ENCODE measurements at regions not wholly inside any gene's neighbourhood (a gene's known extent, or its start where the extent isn't known, plus 50 kb on each side); places are given as distances from the start of the nearest gene placed in this dataset.

DNA sequence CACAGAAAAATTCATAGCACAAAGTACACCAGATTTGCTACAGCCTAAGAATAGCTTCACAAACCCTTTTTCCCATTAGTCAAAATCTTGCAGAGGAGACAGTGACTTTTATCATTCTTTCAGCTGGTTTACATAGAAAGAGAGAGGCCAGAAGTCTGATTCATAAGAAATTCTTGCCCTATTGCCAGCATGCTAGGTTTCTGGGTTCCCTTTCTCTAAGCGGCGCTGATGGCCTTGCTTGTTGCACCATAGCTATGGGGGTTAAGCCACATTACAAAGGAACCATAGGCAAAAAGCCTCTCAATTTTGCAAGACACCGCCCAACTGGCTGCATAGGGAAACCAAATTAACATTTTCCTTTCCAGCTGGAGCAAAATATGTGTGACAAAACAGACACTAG is 87.4 kb downstream of the ZNF467 start:
- no peak for DNase-seq (ENCODE audit: low read depth in 1 of 2, low spot score in 2 of 2)
- H3K36me3 ChIP-seq (ENCODE audit: control insufficient read depth in 2 of 4, insufficient read depth in 4 of 4, low read length in 3 of 4): no peaks in the 10 kb centered on the region
- H2BK15ac ChIP-seq (ENCODE audit: low read length): no peak overlapping the region
- ChIA-PET POLR2A (ENCODE audit: partially characterized antibody) (interaction anchor here (0.7 to 1.9 kb wide), 6 partner anchors 8 to 114 kb away, joined by 3 to 5 read pairs (median 4); no protein-coding TSS in a partner anchor), CTCF (ENCODE audit: partially characterized antibody) (interaction anchor here (0.8 to 6.3 kb wide), 4 partner anchors 9 to 24 kb away, joined by 3 to 32 read pairs (median 18); no protein-coding TSS in a partner anchor)
- no peak overlapping the region for H3K4me2 ChIP-seq (ENCODE audit: insufficient read depth in 1 of 2, low read depth in 2 of 2, low read length in 2 of 2)
- peaks cover 0 to 10% (median 6%) of the 10 kb centered on the region in 4 experiments; a peak in 5 of 7 replicates for H3K4me1 ChIP-seq (replicated peaks in 1 of 4; ENCODE audit: control insufficient read depth in 3 of 4, insufficient read depth in 4 of 4, low read length in 3 of 4)
- H4K8ac ChIP-seq (ENCODE audit: extremely low read depth, insufficient read depth, low read length): no peak overlapping the region
- H3K79me1 ChIP-seq (ENCODE audit: low read depth, low read length): no peaks in the 10 kb centered on the region
- H3K79me2 ChIP-seq (ENCODE audit: control insufficient read depth in 1 of 2, insufficient read depth in 2 of 2, low read length in 2 of 2): no peaks in the 10 kb centered on the region
- WGBS, 2 experiments (ENCODE audit: extremely low coverage in 1 of 2, insufficient coverage in 1 of 2, insufficient read length in 1 of 2, insufficient replicate concordance in 2 of 2, low coverage in 1 of 2, low lambda C conversion rate in 2 of 2, missing lambda C conversion rate in 1 of 2): 56% methylated on average over 3 of the region's 3 CpGs; no CpG with 5 or more reads in 1 of the 2 experiments
- TF ChIP-seq CEBPB (IDR thresholded peaks at IDR 0.05; ENCODE audit: low read depth, low read length) (peak; percentile 49; the same call in 1 of the 2 replicates), JUN (IDR thresholded peaks at IDR 0.05; ENCODE audit: low read depth, low read length) (no peak), CREB1 (IDR thresholded peaks at IDR 0.05) (no peak)
- no peak overlapping the region for H3K23ac ChIP-seq (ENCODE audit: insufficient read length)
- H2BK120ac ChIP-seq (replicated peaks; ENCODE audit: low read depth, low read length): no peak overlapping the region
- no peak overlapping the region for H2BK5ac ChIP-seq (ENCODE audit: low read depth, low read length)
- H3K18ac ChIP-seq (ENCODE audit: extremely low read depth, low read length): no peak overlapping the region
- peak overlapping the region; percentile 24; the same call in 1 of the 2 replicates for H2AFZ ChIP-seq (ENCODE audit: low read length)
- H2BK20ac ChIP-seq (ENCODE audit: low read length): no peak overlapping the region
- no peak overlapping the region for H3K4me3 ChIP-seq (ENCODE audit: extremely low read depth in 1 of 4, insufficient read depth in 2 of 4, low read depth in 3 of 4, low read length in 4 of 4)
- no peak overlapping the region for H3K4ac ChIP-seq (replicated peaks; ENCODE audit: insufficient read length, low read depth, low read length)
- no peak overlapping the region for H3K14ac ChIP-seq (ENCODE audit: insufficient read length)
- H4K5ac ChIP-seq (ENCODE audit: insufficient read length, low read depth, low read length): no peak overlapping the region
- no peaks in the 10 kb centered on the region for H3K23me2 ChIP-seq (ENCODE audit: low read depth, low read length)
- 0 out of 2 replicates have a peak overlapping the region, but pooled peaks have one; percentile 34 for H3K27ac ChIP-seq (ENCODE audit: low read depth, low read length)
- no peak for FAIRE-seq
- no peak overlapping the region for H3K9ac ChIP-seq (replicated peaks in 1 of 4; ENCODE audit: extremely low read depth in 1 of 4, low read depth in 3 of 4, low read length in 3 of 4)
- no peak overlapping the region for H3K56ac ChIP-seq (replicated peaks; ENCODE audit: insufficient read length, low read depth, low read length)
- no peak overlapping the region for H2AK5ac ChIP-seq (ENCODE audit: low read depth, low read length)
- no peak overlapping the region for H2BK12ac ChIP-seq (ENCODE audit: low read depth, low read length)
- no peaks in the 10 kb centered on the region for H3K27me3 ChIP-seq (replicated peaks in 1 of 4; ENCODE audit: control insufficient read depth in 3 of 4, extremely low read depth in 1 of 4, insufficient read depth in 3 of 4, low read length in 3 of 4)
- H4K91ac ChIP-seq (replicated peaks; ENCODE audit: insufficient read length, low read length): no peak overlapping the region
- 0 out of 4 replicates have a peak, but pooled peaks cover 0 to 5% of the 10 kb centered on the region in 2 experiments for H3K9me3 ChIP-seq (ENCODE audit: insufficient read depth in 2 of 2, low read depth in 1 of 2, low read length in 1 of 2)
- H4K20me1 ChIP-seq (replicated peaks in 1 of 2; ENCODE audit: control insufficient read depth in 1 of 2, insufficient read depth in 2 of 2, low read length in 2 of 2): no peaks in the 10 kb centered on the region

Measured in H1 (cell line).